DOHH2 (cell line): ENCODE measurements at regions not wholly inside any gene's neighbourhood (a gene's known extent, or its start where the extent isn't known, plus 50 kb on each side); places are given as distances from the start of the nearest gene placed in this dataset.

Experiments used
- H3F3A ChIP-seq: fragments of 200-600 bp; sonication (generic), shearing (Covaris generic); 2 replicates; pipeline ENCODE4 v1.6.0; 2016; ENCODE audit warnings: antibody characterized with exemption, mild to moderate bottlenecking; ENCODE audit not compliant: control insufficient read depth, insufficient read depth
- H3K27ac ChIP-seq: fragments of 200-600 bp; sonication (generic); 2 replicates; pipeline ENCODE4 v1.5.1; 2014; ENCODE audit warnings: low read depth, mild to moderate bottlenecking, low read length, moderate library complexity
- H3K27me3 ChIP-seq: fragments of 200-600 bp; sonication (generic); 2 replicates; pipeline ENCODE4 v1.6.1; 2014; ENCODE audit warnings: mild to moderate bottlenecking, low read length, mixed read lengths; ENCODE audit not compliant: control insufficient read depth
- H3K36me3 ChIP-seq: fragments of 200-600 bp; sonication (generic); 2 replicates; pipeline ENCODE4 v1.6.1; 2014; ENCODE audit warnings: mild to moderate bottlenecking, low read length, moderate library complexity, mixed read lengths; ENCODE audit not compliant: control insufficient read depth
- H3K4me1 ChIP-seq: fragments of 200-600 bp; sonication (generic); 2 replicates; pipeline ENCODE4 v1.6.1; 2014; ENCODE audit warnings: mild to moderate bottlenecking, low read length, mixed read lengths; ENCODE audit not compliant: control insufficient read depth
- H3K4me2 ChIP-seq: fragments of 200-600 bp; sonication (generic); 2 replicates; pipeline ENCODE4 v1.6.0; 2014; ENCODE audit warnings: mild to moderate bottlenecking, low read length, moderate library complexity
- H3K4me3 ChIP-seq: fragments of 200-600 bp; sonication (generic); 2 replicates; pipeline ENCODE4 v1.5.1; 2014; ENCODE audit warnings: mild to moderate bottlenecking, low read length, mixed read lengths
- H3K79me2 ChIP-seq: fragments of 200-600 bp; sonication (generic); 2 replicates; pipeline ENCODE4 v1.6.1; 2014; ENCODE audit warnings: mild to moderate bottlenecking, low read length, mixed read lengths; ENCODE audit not compliant: control insufficient read depth
- H3K9me2 ChIP-seq: fragments of 200-600 bp; sonication (generic); replicated peaks from 2 replicates; pipeline ENCODE4 v1.6.1; 2014; ENCODE audit warnings: mild to moderate bottlenecking, low read length, mixed read lengths; ENCODE audit not compliant: control insufficient read depth
- H3K9me3 ChIP-seq: fragments of 200-600 bp; sonication (generic); 2 replicates; pipeline ENCODE4 v1.6.1; 2014; ENCODE audit warnings: antibody characterized with exemption, low read length, mixed read lengths; ENCODE audit not compliant: control insufficient read depth, insufficient read depth
- H4K20me1 ChIP-seq: fragments of 200-600 bp; sonication (generic); 2 replicates; pipeline ENCODE4 v1.6.0; 2014; ENCODE audit warnings: low read depth, mild to moderate bottlenecking, antibody characterized with exemption, low read length, moderate library complexity; ENCODE audit not compliant: control insufficient read depth, insufficient read depth
- CTCF ChIP-seq: fragments of 200-600 bp; sonication (generic); IDR thresholded peaks from one replicate; pipeline ENCODE4 v1.5.1; 2014; ENCODE audit warnings: antibody characterized with exemption, mild to moderate bottlenecking, low read depth, low read length; ENCODE audit not compliant: poor library complexity, severe bottlenecking
- EZH2phosphoT487 ChIP-seq: fragments of 200-600 bp; sonication (generic); IDR thresholded peaks from 2 replicates; pipeline ENCODE4 v1.6.1; 2017; ENCODE audit warnings: borderline replicate concordance, mild to moderate bottlenecking, antibody characterized with exemption, low read length, moderate library complexity, mixed read lengths

DNA sequence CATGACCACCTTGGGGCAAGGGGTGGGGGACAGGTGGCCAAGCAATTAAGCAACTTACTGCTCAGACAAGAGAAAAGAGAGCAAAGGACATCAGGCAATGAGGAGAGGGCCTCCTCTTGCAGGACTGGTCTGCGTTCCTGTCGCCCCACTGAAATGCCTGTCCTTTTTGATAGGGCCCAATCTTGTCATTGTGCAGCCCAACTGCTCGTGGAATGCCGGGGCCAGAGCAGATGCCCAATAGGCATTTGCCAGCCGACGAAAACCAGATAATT lies 104.5 kb upstream of the SH3BP4 start:
- H3K36me3 ChIP-seq, result no peaks in the 10 kb centered on the region
- TF ChIP-seq EZH2phosphoT487 (no peak), CTCF (no peak)
- no peak overlapping the region for H3K4me2 ChIP-seq
- no peaks in the 10 kb centered on the region for H3K27me3 ChIP-seq
- H3K9me2 ChIP-seq, result no peaks in the 10 kb centered on the region
- no peaks in the 10 kb centered on the region for H4K20me1 ChIP-seq
- H3K4me3 ChIP-seq, result no peak overlapping the region
- H3K4me1 ChIP-seq, result no peaks in the 10 kb centered on the region
- no peaks in the 10 kb centered on the region for H3K9me3 ChIP-seq
- no peaks in the 10 kb centered on the region for H3F3A ChIP-seq
- no peak overlapping the region for H3K27ac ChIP-seq
- H3K79me2 ChIP-seq, result no peaks in the 10 kb centered on the region

GRCh38 chr2:234846599-234847363 lies 105.0 kb upstream of the SH3BP4 start:
- Histone ChIP-seq H3F3A (no peaks in the 10 kb centered on the region), H4K20me1 (no peaks in the 10 kb centered on the region), H3K9me3 (no peaks in the 10 kb centered on the region), H3K27ac (no peak overlapping the region), H3K9me2 (no peaks in the 10 kb centered on the region), H3K4me3 (no peak overlapping the region), H3K4me1 (no peaks in the 10 kb centered on the region), H3K36me3 (no peaks in the 10 kb centered on the region), H3K27me3 (no peaks in the 10 kb centered on the region), H3K4me2 (no peak overlapping the region), H3K79me2 (no peaks in the 10 kb centered on the region)
- TF ChIP-seq CTCF, result no peak
- TF ChIP-seq EZH2phosphoT487, result no peak

DNA sequence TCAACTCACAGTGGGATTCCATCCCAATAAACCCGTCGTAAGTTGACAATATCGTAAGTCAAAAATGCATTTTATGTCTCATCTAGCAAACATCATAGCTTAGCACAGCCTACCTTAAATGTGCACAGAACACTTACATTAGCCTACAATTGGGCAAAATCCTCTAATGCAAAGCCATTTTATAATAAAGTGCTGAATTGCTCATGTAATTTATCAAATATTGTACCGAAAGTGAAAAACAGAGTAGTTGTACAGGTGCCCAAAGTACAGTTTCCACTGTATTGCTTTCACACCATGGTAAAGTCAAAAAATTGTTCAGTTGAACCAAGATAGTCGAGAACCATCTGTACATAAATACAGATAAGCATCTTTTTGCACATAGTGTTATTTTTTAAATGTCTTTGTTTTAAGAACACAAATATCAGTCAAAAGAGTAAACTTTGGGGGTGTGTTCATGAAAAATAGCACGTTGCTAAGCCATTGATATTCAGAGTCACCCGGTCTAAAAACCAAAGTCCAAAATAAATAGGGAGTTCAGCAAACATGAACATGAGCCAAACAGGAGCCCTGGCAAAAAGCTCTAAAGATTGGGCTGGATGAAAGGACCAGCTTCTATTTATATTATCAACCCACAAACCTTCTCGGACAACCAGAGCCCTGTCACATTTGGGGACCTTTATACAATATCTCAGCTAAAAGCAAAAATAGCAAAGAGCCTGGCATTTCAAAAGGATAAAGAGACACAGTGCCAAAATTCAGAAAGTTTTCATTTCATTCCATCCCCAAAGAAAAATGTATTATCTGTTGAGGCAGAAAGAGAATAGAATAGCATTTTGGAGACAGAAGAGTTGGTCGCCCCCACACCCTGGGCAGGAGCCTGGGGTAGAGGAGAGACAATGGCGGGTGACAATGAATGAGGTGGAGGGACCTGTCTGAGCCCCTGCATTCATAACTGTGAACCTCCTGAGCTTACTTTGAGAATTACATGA lies 105.9 kb upstream of the SH3BP4 start:
- no peak overlapping the region for H3K4me2 ChIP-seq

More for the DNA sequence above, 105.9 kb upstream of the SH3BP4 start:
- no peak overlapping the region for H3K27ac ChIP-seq
- no peaks in the 10 kb centered on the region for H3F3A ChIP-seq
- H4K20me1 ChIP-seq, result no peaks in the 10 kb centered on the region
- no peaks in the 10 kb centered on the region for H3K9me2 ChIP-seq
- no peak overlapping the region for H3K4me3 ChIP-seq
- H3K36me3 ChIP-seq, result no peaks in the 10 kb centered on the region
- TF ChIP-seq CTCF (no peak), EZH2phosphoT487 (no peak)
- H3K27me3 ChIP-seq, result no peaks in the 10 kb centered on the region
- no peaks in the 10 kb centered on the region for H3K9me3 ChIP-seq
- H3K79me2 ChIP-seq, result no peaks in the 10 kb centered on the region
- no peaks in the 10 kb centered on the region for H3K4me1 ChIP-seq
